ENCODE measurements at regions not wholly inside any gene's neighbourhood (a gene's known extent, or its start where the extent isn't known, plus 50 kb on each side); places are given as distances from the start of the nearest gene placed in this dataset.

GRCh38 chr7:145681646-145682045 is 435.0 kb upstream of the CNTNAP2 start:
- TF ChIP-seq POLR2AphosphoS5 (IDR thresholded peaks at IDR 0.05) (no peak), CTCF (IDR thresholded peaks at IDR 0.05 in 8 of 11, conservative IDR thresholded peaks at IDR 0.05 in 3 of 11) (no peak), POLR2A (IDR thresholded peaks at IDR 0.05) (no peak)
